A204.1 (cell line): ENCODE measurements at regions not wholly inside any gene's neighbourhood (a gene's known extent, or its start where the extent isn't known, plus 50 kb on each side); places are given as distances from the start of the nearest gene placed in this dataset.

Source experiments
- FAIRE-seq: peaks from 2 replicates; lab custom pipeline; 2012; peaks lifted over from hg19 to GRCh38; lab: Jason Lieb, UNC

- FAIRE-seq = no peak
These were observed 517.0 kb upstream of the SOX11 start for GRCh38 chr2:5175231-5175630.

GRCh38 chr2:5176764-5177163, 515.4 kb upstream of the SOX11 start:
- FAIRE-seq = no peak

- FAIRE-seq = no peak
These were observed 509.2 kb upstream of the SOX11 start for GRCh38 chr2:5183031-5183430.

GRCh38 chr2:5187283-5187682, 504.9 kb upstream of the SOX11 start:
- FAIRE-seq = no peak

- no peak for FAIRE-seq
These were observed 503.5 kb upstream of the SOX11 start for GRCh38 chr2:5188636-5189035.

DNA sequence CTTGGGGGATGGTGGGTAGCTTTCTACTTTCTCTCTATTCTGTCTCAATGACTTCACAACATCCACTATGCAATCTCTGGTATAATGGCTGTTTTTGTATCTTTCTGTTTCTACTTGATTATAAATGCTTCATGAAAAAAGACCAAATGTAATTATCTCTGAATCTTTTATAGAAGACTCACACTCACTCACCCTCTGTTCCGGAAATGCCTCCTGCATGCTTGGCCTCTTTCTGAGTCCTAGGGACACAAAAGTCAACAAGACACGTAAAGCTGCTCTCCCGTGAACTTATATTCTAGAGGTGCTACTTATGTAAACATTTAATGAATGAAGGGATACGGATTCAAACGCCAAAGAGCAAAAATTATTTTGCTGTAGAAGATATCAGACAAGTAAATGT, 502.2 kb upstream of the SOX11 start:
- FAIRE-seq = no peak

- no peak for FAIRE-seq
These were observed 496.5 kb upstream of the SOX11 start for GRCh38 chr2:5195636-5196035.

- no peak for FAIRE-seq
These were observed 488.9 kb upstream of the SOX11 start for GRCh38 chr2:5203134-5203755.

DNA sequence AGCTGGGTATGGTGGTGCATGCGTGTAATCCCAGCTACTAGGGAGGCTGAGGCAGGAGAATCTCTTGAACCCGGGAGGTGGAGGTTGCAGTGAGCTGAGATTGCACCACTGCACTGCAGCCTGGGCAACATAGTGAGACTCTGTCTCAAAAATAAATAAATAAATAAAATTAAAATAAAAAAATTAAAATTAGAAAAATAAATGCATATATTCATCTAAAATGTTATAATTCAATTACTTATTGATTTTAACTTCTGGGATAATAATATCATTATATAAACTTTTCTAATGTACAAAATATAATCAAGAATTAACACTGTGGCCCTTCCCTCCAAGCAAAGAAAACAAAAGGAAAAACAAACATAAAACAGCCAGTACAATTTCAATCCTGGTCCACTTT, 485.4 kb upstream of the SOX11 start:
- FAIRE-seq = peak; percentile 32

GRCh38 chr2:5215989-5216607, 476.1 kb upstream of the SOX11 start:
- FAIRE-seq = no peak

DNA sequence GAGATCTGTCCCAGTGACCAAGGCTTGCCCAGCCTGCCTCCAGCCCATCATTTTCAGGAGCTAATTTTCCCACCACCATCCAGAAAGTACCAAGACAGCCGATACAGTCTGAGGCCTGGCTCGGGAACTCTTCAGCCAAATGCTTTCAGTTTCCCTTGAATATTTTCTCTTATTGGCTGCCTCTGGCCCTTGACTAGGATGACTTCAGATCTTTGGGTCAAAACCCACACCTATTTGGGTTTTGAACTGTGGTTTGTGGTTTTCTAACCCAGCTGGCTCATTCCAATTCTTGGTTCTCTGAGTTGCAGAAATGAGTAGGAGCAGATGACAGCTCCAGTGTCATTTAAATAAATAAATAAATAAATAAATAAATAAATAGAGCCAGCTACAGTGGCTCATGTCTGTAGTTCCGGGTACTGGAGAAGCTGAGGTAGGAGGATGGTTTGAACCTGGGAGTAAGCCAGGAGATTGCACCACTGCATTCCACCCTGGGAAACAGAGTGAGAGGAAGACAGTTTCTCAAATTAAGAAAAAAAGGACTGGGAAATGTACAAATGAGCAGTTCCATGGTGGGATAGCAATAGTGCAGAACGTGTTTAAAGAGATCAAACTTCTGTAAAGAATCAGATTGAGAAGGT, 465.0 kb upstream of the SOX11 start:
- FAIRE-seq = no peak

DNA sequence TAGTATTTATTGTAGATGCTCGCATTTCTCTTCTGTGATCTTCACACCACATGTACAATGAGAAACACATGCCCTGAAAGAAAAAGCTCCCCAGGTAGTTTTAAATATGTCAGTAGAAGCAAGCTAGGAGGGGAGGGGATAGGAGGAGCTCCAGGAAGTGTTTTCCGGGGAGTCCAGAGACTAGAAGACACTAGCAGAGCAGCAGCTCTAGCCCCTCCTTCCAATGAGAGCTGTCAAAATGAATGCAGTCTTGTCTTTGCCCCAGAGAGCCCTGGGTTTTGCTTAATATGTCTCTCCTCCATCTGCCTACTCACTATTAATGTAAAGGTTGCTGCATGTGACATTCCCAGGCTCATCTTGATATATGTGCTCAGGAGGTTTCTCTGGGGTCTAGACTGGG, 462.6 kb upstream of the SOX11 start:
- FAIRE-seq = no peak

DNA sequence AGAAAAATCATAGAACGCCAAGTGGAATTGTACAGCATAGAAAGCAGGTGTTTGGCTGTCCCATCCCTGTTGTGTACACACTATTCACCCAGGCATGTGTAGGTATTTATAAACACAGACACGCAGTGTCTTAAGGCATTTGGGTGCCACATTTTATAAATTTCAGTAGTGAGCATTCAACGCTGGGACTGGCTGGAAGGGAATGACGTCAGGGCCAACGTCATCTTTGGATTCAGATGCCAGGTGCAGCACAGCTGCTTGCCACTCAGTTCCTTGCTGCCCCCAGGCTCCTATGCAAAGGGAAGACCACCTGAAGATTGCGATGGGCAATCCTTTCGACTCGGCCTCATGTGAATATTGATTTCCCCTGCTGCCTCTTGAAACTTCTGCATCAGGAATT, 461.7 kb upstream of the SOX11 start:
- no peak for FAIRE-seq

GRCh38 chr2:5230855-5231254, 461.3 kb upstream of the SOX11 start:
- no peak for FAIRE-seq

DNA sequence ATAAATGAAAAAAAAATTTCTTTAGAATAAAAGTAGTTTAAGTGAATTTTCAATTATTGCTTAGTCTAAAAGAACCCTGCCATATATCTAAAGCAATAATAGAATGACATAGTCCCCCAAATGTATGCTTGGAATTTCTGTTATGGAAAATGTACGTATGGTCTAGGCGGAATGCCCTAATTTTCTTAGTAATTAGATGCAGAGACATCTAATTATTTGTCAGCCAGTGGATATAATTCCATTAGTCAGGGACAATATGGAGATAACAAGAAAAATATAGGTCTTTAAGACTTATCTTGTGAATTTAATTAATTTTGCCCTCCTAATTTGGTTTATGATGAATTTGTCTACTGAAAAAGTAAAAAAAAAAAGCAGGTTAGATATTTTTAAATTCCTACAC, 460.9 kb upstream of the SOX11 start:
- no peak for FAIRE-seq

DNA sequence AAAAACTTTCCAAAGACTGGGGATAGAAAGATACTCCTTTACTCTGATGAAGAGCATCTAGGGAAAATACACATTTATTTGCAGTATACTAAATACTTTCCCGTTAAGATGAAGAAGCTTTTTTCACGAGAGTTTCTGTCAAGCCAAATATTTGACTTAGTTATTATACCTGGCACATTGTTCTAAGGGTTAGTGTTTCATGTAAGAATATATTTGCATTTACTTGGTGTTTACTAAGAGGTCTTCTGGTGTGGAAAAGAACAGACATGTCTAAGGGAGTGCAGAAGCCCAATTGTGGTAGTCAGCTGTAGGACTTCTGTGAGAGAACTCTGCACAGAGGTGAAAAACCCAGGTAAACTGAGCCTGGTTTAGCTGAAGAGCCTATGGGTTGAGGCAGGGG, 457.6 kb upstream of the SOX11 start:
- FAIRE-seq = no peak

GRCh38 chr2:5235701-5236100, 456.5 kb upstream of the SOX11 start:
- no peak for FAIRE-seq

GRCh38 chr2:5236249-5236648, 455.9 kb upstream of the SOX11 start:
- FAIRE-seq = no peak

- FAIRE-seq = no peak
These were observed 449.4 kb upstream of the SOX11 start for GRCh38 chr2:5242751-5243150.

- no peak for FAIRE-seq
These were observed 441.7 kb upstream of the SOX11 start for GRCh38 chr2:5250482-5250881.

DNA sequence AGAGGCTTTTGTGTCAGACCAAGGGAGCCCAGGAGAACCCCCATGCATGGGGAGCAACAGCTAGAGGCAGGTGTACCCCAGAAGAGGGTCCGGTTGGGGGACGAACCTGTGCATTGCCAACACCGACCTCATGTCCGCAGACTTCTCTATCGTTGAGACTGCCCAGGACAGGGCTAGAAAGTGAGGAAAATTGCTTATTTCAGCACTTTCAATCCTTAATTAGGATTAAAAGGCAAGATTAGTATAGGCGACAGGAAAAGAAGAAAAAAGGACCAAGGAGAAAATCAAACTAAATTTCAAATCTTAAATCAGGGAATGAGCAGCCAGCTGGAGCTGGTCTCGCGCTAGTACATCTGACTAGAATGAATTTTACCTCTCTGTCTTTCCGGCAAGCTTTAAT, 438.9 kb upstream of the SOX11 start:
- FAIRE-seq = no peak

DNA sequence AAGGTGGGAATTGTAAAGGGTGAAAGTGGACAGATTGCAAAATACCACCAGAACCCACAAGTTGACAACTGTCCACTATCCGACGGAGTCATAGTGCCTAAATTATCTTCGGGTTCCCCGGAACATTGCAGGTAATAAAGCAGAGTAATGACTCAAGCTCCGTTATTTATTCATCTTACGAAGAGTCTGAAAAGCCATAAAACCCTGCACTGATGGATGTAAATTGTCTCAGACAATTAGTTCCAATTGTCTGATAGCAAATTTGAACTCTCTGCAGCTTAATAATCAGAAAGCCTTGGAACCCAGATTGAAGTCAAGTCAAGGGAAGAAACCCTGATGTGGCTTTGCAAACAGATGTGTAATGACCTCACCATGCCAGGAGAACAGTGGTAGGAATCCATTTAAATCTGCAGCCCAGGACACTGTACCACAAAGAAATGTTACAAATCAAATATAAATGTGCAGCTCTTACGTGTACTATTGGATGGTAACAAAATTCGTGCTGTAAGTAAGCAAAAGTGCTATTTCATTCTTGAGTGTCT, 437.3 kb upstream of the SOX11 start:
- no peak for FAIRE-seq

GRCh38 chr2:5263291-5263690, 428.9 kb upstream of the SOX11 start:
- FAIRE-seq = no peak

DNA sequence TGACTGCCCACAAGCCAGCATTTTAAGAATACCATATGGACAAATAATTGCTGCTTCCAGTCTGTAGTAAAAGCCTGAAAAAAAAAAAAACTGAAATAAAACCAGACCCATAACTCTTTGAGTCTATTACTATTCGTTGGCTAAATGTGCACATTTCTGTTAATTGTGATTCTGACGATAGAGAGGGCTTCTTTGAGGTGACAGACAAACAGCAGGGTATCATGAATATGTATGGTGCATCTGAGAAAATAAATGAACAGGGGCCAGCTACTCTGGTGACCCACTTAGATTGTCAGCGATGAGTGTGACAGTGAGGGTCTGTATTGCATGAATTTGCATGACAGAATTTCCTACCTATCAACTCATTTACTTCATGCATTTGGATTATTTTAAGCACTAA, 427.8 kb upstream of the SOX11 start:
- no peak for FAIRE-seq
